ENCODE measurements at regions not wholly inside any gene's neighbourhood (a gene's known extent, or its start where the extent isn't known, plus 50 kb on each side); places are given as distances from the start of the nearest gene placed in this dataset.

DNA sequence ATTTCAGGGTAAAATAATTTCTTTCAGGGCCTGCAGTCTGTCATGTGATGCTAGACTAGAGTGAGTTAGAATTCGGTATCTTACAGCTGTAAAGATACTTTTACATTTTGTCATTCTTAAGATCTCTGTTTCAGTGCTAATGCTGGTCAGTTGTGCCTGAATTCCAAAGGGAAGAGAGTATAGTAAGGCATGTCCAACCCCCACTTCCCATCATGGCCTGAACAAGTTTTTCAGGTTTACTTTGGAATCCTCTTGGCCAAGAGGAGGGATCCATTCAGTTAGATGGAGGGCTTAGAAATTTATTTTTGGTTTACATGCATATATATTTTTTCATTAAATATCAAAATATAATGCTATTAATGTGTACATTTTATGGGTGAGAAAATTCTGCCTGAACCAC is 596.6 kb downstream of the XIRP2 start:
- no peak for DNase-seq (ENCODE audit: low read depth)
- TF ChIP-seq, protein P1, sequence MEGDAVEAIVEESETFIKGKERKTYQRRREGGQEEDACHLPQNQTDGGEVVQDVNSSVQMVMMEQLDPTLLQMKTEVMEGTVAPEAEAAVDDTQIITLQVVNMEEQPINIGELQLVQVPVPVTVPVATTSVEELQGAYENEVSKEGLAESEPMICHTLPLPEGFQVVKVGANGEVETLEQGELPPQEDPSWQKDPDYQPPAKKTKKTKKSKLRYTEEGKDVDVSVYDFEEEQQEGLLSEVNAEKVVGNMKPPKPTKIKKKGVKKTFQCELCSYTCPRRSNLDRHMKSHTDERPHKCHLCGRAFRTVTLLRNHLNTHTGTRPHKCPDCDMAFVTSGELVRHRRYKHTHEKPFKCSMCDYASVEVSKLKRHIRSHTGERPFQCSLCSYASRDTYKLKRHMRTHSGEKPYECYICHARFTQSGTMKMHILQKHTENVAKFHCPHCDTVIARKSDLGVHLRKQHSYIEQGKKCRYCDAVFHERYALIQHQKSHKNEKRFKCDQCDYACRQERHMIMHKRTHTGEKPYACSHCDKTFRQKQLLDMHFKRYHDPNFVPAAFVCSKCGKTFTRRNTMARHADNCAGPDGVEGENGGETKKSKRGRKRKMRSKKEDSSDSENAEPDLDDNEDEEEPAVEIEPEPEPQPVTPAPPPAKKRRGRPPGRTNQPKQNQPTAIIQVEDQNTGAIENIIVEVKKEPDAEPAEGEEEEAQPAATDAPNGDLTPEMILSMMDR (IDR thresholded peaks at IDR 0.05; ENCODE audit: insufficient read depth, low read depth, low read length, missing control alignments), result no peak
- H3K4me3 ChIP-seq (ENCODE audit: low read depth, low read length), result no peak overlapping the region

DNA sequence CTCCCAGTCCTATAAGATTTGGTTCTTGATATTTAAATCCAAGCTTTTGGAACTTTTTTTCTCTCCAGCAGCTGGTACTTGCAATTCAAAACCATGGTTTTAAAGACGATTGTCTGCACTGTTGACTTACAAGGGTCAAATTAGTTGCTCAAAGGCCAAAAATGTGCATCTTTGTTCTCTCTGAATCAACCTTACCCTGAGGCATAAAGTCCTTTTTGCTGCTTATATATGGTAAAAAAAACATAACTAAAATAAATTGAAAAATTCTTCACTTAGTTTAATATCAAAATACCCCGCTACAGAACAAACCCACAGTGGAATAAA is 592.7 kb downstream of the XIRP2 start:
- no peak for DNase-seq (ENCODE audit: low read depth)
- H3K4me3 ChIP-seq (ENCODE audit: low read depth, low read length), result peak overlapping the region; percentile 37
- TF ChIP-seq, protein P1 (IDR thresholded peaks at IDR 0.05; ENCODE audit: insufficient read depth, low read depth, low read length, missing control alignments), result no peak

DNA sequence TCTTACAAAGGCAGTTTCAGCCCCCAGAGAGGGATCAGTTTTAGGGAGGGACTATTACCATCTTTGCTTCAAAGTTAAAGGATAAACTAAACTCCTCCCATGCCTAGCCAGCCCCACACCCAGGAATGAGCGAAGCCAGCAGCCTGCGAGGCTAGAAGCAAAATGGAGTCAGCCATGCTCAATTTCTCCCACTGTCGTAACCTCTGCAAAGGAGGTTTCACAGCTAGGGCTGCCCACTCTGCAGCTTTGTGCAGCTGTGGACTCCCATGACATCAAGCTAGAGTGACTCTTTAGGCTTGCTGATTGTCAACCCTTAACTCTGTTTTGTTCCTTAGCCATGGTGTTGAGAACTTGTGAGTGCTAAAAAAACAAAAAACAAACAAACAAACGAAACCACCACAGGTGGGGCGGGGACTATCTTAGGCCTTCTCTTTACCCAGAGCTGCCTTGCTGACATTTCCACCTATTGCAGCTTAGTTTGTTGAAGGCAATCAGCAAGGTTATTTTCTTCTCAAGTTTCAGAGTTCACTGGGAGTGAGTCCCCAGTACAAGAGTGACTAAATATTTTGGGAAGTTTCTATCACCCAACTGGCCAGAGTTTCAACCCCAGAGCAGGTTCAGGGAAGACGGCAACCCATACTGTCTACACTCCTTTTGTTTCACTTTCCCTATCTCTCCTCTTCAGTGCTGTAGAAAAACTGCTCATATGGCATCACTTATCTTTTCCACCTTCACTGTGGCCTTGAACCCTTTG is 592.1 kb downstream of the XIRP2 start:
- peak overlapping the region; percentile 37 for H3K4me3 ChIP-seq (ENCODE audit: low read depth, low read length)
- TF ChIP-seq, protein P1 (IDR thresholded peaks at IDR 0.05; ENCODE audit: insufficient read depth, low read depth, low read length, missing control alignments), result no peak
- peak; percentile 40 for DNase-seq (ENCODE audit: low read depth)

DNA sequence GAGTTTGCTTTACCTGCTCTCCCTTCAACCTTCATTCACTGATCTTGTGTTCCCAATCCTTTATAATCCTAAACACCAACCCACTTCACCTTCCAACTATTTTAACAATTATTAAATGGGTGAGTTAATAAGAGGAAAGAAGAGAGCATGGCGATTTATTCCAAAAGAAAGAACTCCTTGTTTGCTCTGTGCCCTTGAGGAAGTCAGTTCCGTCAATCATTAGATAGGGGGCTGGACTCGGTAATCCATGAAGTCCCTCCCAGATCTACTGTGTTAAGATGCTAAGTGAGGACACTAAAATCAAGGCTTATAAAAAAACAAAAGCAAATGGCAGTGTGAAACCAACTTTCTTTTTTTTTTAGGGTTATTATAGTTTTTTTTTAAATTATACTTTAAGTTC is 589.9 kb downstream of the XIRP2 start:
- no peak for DNase-seq (ENCODE audit: low read depth)
- TF ChIP-seq, protein P1 (IDR thresholded peaks at IDR 0.05; ENCODE audit: insufficient read depth, low read depth, low read length, missing control alignments), result no peak
- H3K4me3 ChIP-seq (ENCODE audit: low read depth, low read length), result no peak overlapping the region

DNA sequence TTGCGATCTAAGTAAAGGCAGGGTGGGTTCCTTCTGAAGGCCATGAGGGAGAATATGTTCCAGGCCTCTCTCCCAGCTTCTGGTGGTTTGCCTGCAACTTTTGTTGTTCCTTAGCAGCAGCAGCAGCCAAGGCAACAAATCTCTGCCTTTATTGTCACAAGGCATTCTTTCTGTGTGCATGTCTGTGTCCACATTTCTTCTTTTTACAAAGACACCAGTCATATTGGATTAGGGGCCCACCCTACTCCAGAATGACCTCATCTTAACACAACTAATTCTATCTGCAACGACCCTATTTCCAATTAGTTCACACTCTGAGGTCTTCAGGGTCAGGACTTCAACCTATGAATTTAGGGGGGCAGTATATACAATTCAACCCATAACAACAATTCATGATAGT is 587.5 kb downstream of the XIRP2 start:
- TF ChIP-seq, protein P1 (IDR thresholded peaks at IDR 0.05; ENCODE audit: insufficient read depth, low read depth, low read length, missing control alignments), result no peak
- DNase-seq (ENCODE audit: low read depth), result no peak
- no peak overlapping the region for H3K4me3 ChIP-seq (ENCODE audit: low read depth, low read length)

DNA sequence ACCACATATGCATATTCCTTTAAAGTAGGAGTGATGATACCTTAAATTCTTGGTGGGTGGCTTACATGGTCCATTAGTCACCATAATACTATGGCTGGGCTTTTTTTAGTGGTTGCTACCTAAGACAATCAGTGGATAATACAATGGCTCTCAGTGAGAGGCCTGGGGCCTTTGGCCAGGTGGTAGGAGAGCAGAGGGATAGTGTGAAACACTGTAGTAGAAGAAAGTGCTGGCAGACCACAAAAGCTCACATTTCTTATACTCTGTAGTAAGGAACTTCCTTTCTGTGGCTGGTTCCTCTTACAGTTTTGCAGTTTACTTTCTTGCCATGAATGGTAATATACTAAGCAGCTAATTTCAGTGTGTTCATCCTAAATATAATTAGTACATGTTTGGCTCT is 583.5 kb downstream of the XIRP2 start:
- peak; percentile 34 for DNase-seq (ENCODE audit: low read depth)
- TF ChIP-seq, protein P1 (IDR thresholded peaks at IDR 0.05; ENCODE audit: insufficient read depth, low read depth, low read length, missing control alignments), result no peak
- no peak overlapping the region for H3K4me3 ChIP-seq (ENCODE audit: low read depth, low read length)

DNA sequence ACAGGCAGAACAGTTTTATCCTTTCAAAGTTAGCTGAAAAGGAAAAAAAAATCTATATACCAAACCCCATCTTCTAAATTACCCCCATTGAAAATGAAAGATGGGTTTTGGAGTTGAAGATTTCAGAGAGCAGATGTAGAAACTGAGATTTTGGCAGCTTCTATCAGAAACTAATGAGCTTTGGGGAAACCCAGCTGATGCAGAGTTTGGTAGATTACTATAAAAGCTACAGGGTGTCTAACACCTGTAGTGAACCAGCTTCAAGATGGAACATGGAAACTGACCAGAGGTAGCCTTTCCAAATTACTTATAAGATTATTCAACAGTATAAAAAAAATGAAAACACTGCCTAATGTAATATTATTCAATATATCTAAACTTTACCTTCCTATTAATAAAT is 583.1 kb downstream of the XIRP2 start:
- peak; percentile 38 for DNase-seq (ENCODE audit: low read depth)
- no peak overlapping the region for H3K4me3 ChIP-seq (ENCODE audit: low read depth, low read length)
- TF ChIP-seq, protein P1 (IDR thresholded peaks at IDR 0.05; ENCODE audit: insufficient read depth, low read depth, low read length, missing control alignments), result no peak
